ENCODE measurements at regions not wholly inside any gene's neighbourhood (a gene's known extent, or its start where the extent isn't known, plus 50 kb on each side); places are given as distances from the start of the nearest gene placed in this dataset.

GRCh38 chrX:17987783-17988182 lies 126.7 kb upstream of the RAI2 start:
- Mint-ChIP-seq H3K27ac (ENCODE audit: unreplicated experiment) (no peak overlapping the region), H3K9me3 (ENCODE audit: unreplicated experiment) (no peaks in the 10 kb centered on the region), H3K27me3 (ENCODE audit: insufficient read depth, unreplicated experiment) (peaks cover 6% of the 10 kb centered on the region), H3K4me3 (ENCODE audit: unreplicated experiment) (no peak overlapping the region), H3K4me1 (ENCODE audit: low read depth, unreplicated experiment) (no peaks in the 10 kb centered on the region), H3K36me3 (ENCODE audit: insufficient read depth, unreplicated experiment) (no peaks in the 10 kb centered on the region)
- CTCF ChIA-PET, result no interaction called here
- POLR2A ChIA-PET, result no interaction called here
- intact Hi-C loops (cut with micrococcal nuclease; ENCODE audit: unreplicated experiment), result no loop called here
- BruUV-seq (replicated peaks), result no TSS peak
- no peak for TF ChIP-seq CTCF (IDR thresholded peaks at IDR 0.05; ENCODE audit: insufficient read depth in 1 of 2, low read depth in 1 of 2, low read length in 1 of 2, severe bottlenecking in 1 of 2, unreplicated experiment in 1 of 2)
- no peak for DNase-seq
- Histone ChIP-seq H3K27me3 (replicated peaks; ENCODE audit: control insufficient read depth, insufficient read depth, low read length) (no peaks in the 10 kb centered on the region; the same call in 1 of the 2 replicates), H3K9me3 (no peaks in the 10 kb centered on the region), H3K4me3 (ENCODE audit: low read depth, low read length) (no peak overlapping the region), H3K36me3 (ENCODE audit: control insufficient read depth, insufficient read depth, low read length) (no peaks in the 10 kb centered on the region), H3K4me1 (no peaks in the 10 kb centered on the region)

- TF ChIP-seq CTCF (IDR thresholded peaks at IDR 0.05; ENCODE audit: insufficient read depth in 1 of 2, low read depth in 1 of 2, low read length in 1 of 2, severe bottlenecking in 1 of 2, unreplicated experiment in 1 of 2), result no peak
- no peaks in the 10 kb centered on the region for H3K9me3 Mint-ChIP-seq (ENCODE audit: unreplicated experiment)
- POLR2A ChIA-PET, result no interaction called here
- Histone ChIP-seq H3K36me3 (ENCODE audit: control insufficient read depth, insufficient read depth, low read length) (no peaks in the 10 kb centered on the region), H3K27me3 (replicated peaks; ENCODE audit: control insufficient read depth, insufficient read depth, low read length) (no peaks in the 10 kb centered on the region; the same call in 1 of the 2 replicates), H3K4me3 (ENCODE audit: low read depth, low read length) (no peak overlapping the region), H3K4me1 (no peaks in the 10 kb centered on the region), H3K9me3 (no peaks in the 10 kb centered on the region)
- H3K36me3 Mint-ChIP-seq (ENCODE audit: insufficient read depth, unreplicated experiment), result no peaks in the 10 kb centered on the region
- H3K27me3 Mint-ChIP-seq (ENCODE audit: insufficient read depth, unreplicated experiment), result peaks cover 4% of the 10 kb centered on the region
- intact Hi-C loops (cut with micrococcal nuclease; ENCODE audit: unreplicated experiment), result no loop called here
- DNase-seq, result no peak
- BruUV-seq (replicated peaks), result no TSS peak
- no peak overlapping the region for H3K27ac Mint-ChIP-seq (ENCODE audit: unreplicated experiment)
- no peak overlapping the region for H3K4me3 Mint-ChIP-seq (ENCODE audit: unreplicated experiment)
- CTCF ChIA-PET, result no interaction called here
- H3K4me1 Mint-ChIP-seq (ENCODE audit: low read depth, unreplicated experiment), result no peaks in the 10 kb centered on the region
These were observed 125.9 kb upstream of the RAI2 start for GRCh38 chrX:17986977-17987376.

GRCh38 chrX:17986440-17986839 lies 125.3 kb upstream of the RAI2 start:
- Histone ChIP-seq H3K4me1 (no peaks in the 10 kb centered on the region), H3K9me3 (no peaks in the 10 kb centered on the region), H3K36me3 (ENCODE audit: control insufficient read depth, insufficient read depth, low read length) (no peaks in the 10 kb centered on the region), H3K27me3 (replicated peaks; ENCODE audit: control insufficient read depth, insufficient read depth, low read length) (no peaks in the 10 kb centered on the region; the same call in 1 of the 2 replicates), H3K4me3 (ENCODE audit: low read depth, low read length) (no peak overlapping the region)
- no peaks in the 10 kb centered on the region for H3K9me3 Mint-ChIP-seq (ENCODE audit: unreplicated experiment)
- no peak overlapping the region for H3K4me3 Mint-ChIP-seq (ENCODE audit: unreplicated experiment)
- intact Hi-C loops (cut with micrococcal nuclease; ENCODE audit: unreplicated experiment), result no loop called here
- no peaks in the 10 kb centered on the region for H3K36me3 Mint-ChIP-seq (ENCODE audit: insufficient read depth, unreplicated experiment)
- no peak overlapping the region for H3K27ac Mint-ChIP-seq (ENCODE audit: unreplicated experiment)
- ChIA-PET CTCF (no interaction called here), POLR2A (no interaction called here)
- BruUV-seq (replicated peaks), result no TSS peak
- no peak for DNase-seq
- H3K4me1 Mint-ChIP-seq (ENCODE audit: low read depth, unreplicated experiment), result no peaks in the 10 kb centered on the region
- TF ChIP-seq CTCF (IDR thresholded peaks at IDR 0.05; ENCODE audit: insufficient read depth in 1 of 2, low read depth in 1 of 2, low read length in 1 of 2, severe bottlenecking in 1 of 2, unreplicated experiment in 1 of 2), result no peak
- H3K27me3 Mint-ChIP-seq (ENCODE audit: insufficient read depth, unreplicated experiment), result peaks cover 4% of the 10 kb centered on the region
